Globus pallidus (tissue), 1 donor: ENCODE measurements at regions not wholly inside any gene's neighbourhood (a gene's known extent, or its start where the extent isn't known, plus 50 kb on each side); places are given as distances from the start of the nearest gene placed in this dataset.
A peak's percentile ranks its signal among the peaks of the same experiment; 100 is the strongest.

Source experiments
- DNase-seq: peaks from one replicate; pipeline ENCODE4 v3.0.0-alpha.2; 2015; ENCODE audit warnings: low spot score

DNA sequence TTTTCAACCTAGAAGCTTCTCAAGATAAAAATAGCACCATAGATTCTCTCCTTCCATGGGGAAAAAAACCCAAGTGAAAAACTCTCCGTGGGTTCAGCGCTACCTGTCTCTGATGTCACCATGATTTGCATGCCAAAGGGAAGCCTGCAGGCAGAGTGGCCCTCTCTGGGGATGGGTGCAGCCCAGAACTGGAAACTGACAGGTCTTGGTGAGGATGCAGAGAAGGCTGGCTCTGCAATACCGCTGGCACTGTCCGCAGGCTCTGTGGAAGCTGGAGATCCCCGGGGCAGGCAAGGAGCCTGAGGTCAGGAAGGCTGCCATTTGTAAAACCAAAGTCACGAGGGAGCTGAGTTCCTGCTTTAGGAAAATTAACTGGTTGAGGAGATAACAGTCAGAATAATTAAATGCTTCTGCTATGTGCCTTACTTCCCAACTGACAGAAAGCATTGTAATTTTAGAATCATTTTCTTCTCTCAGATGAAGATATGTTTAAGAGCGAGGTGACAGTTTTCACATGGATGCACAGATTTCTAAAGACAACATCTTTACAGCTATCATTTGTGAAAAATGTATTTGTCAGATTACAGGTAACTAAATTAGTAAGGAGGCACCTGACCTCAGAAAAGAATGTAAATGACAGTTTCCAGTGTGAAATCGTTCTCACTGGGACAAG lies 731.5 kb upstream of the FZD8 start:
- no peak for DNase-seq

- DNase-seq, result no peak
Observed at GRCh38 chr10:36367362-36367761, 725.3 kb upstream of the FZD8 start.

DNA sequence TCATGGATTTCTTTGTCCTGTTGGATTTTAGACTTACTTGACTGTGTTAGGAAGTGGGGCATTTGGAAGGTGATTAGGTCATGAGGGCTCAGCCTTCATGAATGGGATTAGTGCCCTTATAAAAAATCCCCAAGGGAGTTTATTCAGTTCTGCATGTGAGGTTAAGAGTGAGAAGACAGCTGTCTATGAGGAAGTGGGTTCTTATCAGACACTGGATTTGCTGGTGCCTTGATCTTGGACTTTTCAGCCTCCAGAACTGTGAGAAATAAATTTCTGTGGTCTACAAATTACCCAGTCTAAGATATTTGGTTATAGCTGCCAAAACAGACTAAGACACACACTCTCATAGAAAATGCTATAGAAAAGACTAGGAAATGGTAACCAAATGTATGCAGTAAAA lies 724.7 kb upstream of the FZD8 start:
- DNase-seq, result no peak

DNA sequence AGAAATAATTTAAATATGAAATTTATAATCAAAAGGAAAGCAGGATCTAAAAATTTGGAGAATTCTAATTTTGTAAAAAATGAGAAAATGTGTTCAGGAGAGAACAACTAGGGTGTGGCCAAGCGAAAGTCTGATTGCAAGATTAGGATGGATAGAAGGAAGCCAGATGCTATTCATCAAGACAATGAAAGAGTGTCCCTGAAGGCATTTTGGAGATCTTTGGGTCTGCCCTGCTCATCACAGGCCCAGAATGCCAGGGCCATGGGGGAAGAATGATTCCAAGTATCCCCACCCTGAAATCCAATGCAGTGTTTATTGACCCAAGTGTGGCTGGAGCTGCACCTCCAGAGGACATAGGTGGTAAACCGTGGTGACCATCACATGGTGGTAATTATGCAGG lies 724.0 kb upstream of the FZD8 start:
- DNase-seq, result no peak

GRCh38 chr10:36362257-36362656 lies 720.2 kb upstream of the FZD8 start:
- no peak for DNase-seq

DNA sequence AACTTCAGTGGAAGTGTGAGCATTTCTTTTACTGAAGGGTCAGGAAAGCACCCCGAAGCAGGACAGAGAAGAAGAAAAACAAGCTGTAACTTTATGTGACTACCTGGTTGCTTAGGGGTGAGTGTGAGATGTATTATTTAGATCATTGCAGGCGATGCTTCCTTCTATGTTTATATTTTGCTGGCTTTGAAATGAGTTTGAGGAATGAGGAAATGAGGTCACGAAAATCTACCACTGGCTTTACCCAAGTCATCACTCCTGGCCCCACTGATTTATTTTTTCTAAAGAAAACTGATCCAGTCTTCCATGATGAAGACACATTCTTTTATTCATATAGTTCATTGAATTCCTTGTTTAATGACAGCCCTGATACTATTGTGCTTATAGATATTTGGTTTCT lies 716.6 kb upstream of the FZD8 start:
- no peak for DNase-seq

GRCh38 chr10:36354633-36355032 lies 712.5 kb upstream of the FZD8 start:
- no peak for DNase-seq

- no peak for DNase-seq
Observed at GRCh38 chr10:36351159-36351558, 709.1 kb upstream of the FZD8 start.

GRCh38 chr10:36349445-36350078 lies 707.5 kb upstream of the FZD8 start:
- DNase-seq, result no peak

- peak; percentile 50 for DNase-seq
Observed at GRCh38 chr10:36345807-36346206, 703.7 kb upstream of the FZD8 start.

DNA sequence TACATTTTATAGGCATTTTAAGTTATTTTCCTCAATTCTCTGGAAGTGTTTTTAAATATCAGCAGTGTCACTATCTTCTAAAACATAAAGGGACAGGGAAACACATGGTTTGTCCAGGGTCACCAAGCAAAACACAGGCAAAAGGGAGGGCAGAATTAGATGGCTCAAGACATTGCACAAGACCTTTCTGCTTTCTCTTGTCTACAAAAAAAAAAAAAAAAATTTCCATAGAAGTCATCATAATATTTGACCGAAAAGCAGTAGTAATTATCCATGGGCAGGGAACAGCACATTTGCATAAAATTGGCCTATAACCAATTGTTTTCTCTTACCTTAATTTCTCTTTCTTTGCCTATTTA lies 703.1 kb upstream of the FZD8 start:
- DNase-seq, result no peak

- DNase-seq, result peak; percentile 37
Observed at GRCh38 chr10:36344240-36345174, 702.4 kb upstream of the FZD8 start.

DNA sequence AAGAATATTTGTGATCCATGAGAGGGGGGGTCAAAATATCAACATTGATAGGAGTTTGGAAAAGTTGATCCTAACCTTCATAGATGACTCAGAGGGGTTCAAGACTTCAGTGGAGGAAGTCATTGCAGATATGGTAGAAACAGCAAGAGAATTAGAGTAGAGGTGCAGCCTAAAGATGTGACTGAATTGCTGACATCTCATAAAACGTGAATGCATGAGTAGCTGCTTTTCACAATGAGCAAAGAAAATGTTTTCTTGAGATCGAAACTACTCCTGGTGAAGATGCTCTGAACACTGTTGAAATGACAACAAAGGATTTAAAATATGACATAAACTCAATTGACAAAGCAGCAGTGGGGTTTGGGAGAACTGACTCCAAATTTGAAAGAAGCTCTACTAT lies 700.7 kb upstream of the FZD8 start:
- no peak for DNase-seq

- no peak for DNase-seq
Observed at GRCh38 chr10:36341471-36341870, 699.4 kb upstream of the FZD8 start.

GRCh38 chr10:36336315-36336714 lies 694.2 kb upstream of the FZD8 start:
- DNase-seq, result no peak

GRCh38 chr10:36333446-36333845 lies 691.4 kb upstream of the FZD8 start:
- DNase-seq, result no peak

DNA sequence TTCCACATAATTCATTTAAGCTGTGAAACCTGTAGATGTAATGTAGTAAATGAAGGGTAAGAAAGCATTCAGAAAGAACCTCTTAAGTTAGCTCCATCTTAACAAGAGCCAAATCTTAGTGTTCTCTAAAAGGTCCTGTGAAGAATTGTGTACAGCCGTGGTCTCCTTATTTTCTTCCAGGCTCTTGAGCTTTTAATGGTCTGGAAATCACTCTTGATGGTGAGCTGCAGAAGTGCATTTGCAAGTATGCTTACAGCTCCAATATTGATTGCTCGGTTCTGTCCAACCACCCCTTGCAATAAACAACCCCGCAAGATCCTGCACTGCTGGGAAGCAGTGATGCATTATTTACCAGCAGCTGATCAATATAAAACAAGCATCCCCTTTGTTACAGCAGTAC lies 690.8 kb upstream of the FZD8 start:
- DNase-seq, result no peak

GRCh38 chr10:36331121-36331520 lies 689.0 kb upstream of the FZD8 start:
- DNase-seq, result no peak

GRCh38 chr10:36325815-36326214 lies 683.7 kb upstream of the FZD8 start:
- DNase-seq, result no peak

DNA sequence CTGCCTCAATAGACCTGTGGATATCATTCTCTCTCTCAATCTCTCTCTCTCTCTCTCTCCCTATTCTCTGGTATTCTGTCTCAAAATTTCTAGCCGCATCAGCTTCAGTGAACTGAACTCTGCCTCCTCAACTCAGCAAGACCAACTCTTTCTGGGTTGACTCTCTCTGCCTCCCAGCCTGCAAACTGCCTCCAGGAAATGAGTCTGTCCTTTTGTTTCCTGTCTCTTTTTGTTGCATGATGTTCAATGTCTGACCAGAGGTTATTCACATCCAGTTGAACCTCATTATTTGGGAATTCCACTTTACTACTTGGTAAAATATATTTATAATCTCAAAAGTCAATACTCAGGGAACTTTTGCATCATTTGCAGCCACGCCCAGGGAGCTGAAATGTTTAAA lies 682.7 kb upstream of the FZD8 start:
- no peak for DNase-seq

DNA sequence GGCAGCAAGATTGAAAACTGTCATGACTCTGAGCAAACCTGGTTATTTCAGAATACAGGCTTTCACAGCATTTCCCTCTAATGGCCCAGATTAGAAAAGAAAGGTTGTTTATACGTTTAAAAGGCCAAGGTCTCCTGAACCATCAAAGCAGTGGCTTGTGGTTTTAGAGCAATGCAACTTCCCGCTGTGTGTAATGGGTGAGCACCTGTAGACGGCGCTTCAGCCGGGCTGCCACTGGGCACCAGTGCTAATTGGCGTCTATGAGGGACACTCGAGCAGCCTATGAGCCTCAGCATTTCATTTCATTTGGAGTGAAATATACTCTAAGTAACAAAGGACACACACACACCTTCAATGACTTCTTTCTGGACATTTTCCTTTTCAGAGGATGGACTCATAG lies 671.0 kb upstream of the FZD8 start:
- DNase-seq, result no peak

GRCh38 chr10:36303896-36304295 lies 661.8 kb upstream of the FZD8 start:
- DNase-seq, result no peak

DNA sequence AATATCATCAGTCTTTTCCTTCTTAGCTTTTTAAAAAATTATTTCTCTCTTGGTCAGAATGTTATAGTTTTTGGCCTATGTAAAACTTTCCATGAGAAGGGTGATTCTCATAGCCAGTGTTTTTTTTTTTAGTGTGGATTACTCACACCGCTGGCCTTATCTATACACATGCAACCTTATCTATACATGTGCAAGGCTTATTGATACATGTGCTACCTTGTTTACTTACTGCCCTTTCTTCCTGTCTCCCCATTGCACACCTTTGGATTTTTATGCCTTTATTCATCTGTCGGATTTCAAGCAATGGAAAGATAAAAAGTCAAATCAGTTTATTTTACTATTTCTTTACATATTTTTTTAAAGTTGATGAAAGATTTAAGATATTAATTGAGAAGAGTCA lies 660.0 kb upstream of the FZD8 start:
- DNase-seq, result no peak
